ENCODE measurements at regions not wholly inside any gene's neighbourhood (a gene's known extent, or its start where the extent isn't known, plus 50 kb on each side); places are given as distances from the start of the nearest gene placed in this dataset.
"Not testable (repeated sequence)": the region's sequence is repeated elsewhere in the genome, so short reads cannot be mapped to it uniquely, and the experiment has no call there.

DNA sequence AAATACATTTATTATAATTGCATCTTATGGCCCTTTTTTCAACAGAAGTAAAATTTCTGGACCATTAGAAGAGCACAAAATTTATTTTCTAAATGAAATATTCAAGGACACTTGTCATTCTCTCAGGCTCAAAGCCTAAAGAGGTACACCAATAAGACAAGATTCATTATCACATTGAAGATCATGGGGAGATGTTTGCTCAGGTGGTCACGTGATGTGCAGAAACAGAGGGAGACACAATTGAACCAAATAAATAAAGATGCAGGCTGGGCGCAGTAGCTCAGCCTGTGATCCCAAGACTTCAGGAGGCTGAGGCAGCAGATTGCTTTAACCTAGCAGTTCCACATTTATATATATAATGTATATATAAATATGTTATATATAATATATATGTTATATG, 53.2 kb upstream of the TMEM254 start:
- DNase-seq (ENCODE audit: low spot score): no peak

DNA sequence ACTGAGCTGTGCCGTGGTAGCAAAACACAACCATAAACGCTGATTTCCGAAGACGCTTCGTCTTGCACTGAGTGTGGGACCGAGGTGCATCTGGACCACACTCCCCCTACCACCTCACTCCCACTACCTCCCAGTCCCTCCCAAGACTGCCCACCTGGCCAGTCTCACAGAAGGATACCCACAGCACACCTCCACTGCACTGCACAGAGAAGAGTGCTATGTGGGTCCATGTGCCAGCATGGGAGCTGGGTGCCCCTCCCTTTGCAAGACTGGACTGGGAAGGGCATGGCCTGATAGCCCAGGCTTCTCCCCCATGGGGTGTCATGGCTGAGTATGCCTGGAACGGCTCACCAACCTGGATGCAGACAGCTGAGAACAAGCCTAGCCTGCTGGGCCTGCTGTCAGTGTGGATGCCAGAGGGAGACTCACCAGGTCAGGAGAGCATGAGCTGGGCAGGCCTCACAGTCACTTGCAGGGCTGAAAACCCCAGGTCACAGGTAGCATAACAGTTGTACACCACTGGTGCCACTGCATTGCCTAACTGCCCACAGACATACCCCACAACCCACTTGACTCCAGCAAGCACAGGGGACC, 56.0 kb upstream of the TMEM254 start:
- DNase-seq (ENCODE audit: low spot score): not testable (repeated sequence)

DNA sequence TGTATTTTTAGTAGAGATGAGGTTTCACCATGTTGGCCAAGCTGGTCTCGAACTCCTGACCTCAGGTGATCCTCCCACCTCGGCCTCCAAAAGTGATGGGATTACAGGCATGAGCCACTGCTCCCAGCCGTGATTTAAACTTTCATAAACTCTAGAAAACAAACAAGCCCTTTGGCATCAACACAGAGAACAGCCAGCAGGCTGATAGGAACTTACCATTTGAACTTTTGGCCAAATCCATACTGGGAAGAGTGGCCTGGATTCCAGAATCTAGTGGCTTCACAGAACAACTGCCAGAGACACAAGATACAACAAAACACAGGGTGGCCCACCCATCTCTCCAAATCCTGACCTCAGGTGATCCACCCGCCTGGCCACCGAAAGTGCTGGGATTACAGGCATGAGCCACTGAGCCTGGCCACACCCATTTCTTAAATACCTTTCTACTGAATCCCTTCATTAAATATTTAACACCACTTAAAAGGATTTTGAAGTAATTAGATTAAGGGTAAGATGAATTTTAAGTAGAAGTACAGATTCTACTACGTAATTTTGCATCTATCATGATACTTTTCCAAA, 60.0 kb upstream of the TMEM254 start:
- not testable (repeated sequence) for DNase-seq (ENCODE audit: low spot score)

DNA sequence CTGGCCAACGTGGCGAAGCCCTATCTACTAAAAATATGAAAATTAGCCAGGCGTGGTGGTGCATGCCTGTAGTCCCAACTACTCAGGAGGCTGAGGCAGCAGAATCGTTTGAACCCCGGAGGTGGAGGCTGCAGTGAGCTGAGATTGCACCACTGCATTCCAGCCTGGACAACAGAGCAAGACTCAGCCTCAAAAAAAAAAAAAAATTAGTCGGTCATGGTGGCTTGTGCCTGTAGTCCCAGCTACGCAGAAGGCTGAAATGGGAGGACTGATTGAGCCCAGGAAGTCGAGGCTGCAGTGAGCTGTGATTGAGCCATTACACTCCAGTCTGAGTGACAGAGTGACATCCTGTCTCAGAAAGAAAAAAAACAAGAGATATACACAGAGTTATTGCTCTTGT, 61.3 kb upstream of the TMEM254 start:
- DNase-seq (ENCODE audit: low spot score): not testable (repeated sequence)

DNA sequence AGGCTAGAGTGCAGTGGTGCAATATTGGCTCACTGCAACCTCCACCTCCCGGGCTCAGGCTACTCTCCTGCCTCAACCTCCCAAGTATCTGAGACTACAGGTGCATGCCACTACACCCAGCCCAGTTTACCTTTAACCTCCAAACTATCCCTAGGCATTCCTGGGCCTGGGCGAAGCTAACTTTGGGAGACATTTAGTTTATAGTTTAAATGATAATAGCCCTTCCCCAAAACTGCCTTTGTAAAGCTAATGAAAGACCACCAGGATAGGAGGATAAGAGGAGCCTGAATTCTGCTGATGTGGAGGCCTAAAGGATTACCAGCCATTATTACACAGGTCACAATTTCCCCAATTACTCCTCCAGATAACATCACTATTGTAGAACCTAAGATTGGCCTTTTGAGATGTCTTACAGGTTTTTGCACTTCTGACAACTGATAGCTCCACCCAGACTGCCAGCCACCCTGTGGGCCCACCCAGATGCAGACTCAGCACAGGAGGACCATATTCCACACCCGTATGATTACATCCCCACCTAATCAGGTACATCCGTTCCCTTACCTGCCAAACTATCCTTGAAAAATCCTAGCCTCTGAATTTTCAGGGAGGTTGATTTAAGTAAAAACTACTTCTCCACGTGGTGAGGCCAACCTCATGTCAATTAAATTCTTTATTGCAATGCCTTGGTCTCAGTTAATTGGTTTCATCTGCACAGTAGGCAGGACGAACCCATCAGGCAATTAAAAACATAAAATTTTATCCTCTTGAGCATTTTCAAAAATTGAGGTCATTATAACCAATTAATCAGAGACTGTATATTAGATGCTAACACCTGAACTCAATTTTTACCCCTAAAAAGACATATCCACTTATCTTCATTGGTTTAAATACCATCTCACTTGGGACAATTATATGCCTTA, 62.3 kb upstream of the TMEM254 start:
- DNase-seq (ENCODE audit: low spot score): no peak

DNA sequence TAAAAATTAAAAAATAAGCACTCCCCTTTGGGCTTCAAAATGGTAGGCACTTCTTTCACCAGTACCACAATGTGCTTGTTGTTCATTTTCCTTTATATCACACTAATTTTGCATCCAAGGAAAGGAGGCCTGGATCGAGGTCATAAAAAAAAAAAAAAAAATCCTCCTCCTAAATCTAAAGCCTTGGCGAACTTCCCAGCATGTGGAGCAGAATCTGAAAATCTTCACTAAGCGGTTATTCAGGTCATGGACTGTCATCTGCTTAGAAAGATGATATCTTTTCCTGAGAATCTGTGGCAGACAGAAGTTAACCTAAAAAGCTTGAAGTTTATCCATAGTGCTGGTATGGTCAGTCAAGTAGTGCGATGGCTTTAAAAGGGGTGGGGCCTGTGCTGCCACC, 64.2 kb upstream of the SFTPD start:
- DNase-seq (ENCODE audit: low spot score): peak; percentile 92

DNA sequence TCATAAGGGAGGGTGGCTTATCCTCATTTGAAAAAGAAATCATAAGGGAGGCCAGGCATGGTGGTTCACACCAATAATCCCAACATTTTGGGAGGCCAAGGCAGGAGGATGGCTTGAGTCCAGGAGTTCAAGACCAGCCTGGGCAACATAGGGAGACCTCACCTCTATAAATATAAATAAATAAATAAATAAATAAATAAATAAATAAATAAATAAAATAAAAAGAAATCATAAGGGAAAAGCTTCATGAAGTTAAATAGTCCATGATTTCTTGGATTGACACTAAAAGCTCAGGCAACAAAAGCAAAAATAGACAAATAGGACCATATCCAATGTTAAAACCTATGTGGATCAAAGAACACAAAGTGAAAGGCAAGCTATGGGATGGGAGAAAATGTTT, 62.2 kb upstream of the SFTPD start:
- DNase-seq (ENCODE audit: low spot score): not testable (repeated sequence)

DNA sequence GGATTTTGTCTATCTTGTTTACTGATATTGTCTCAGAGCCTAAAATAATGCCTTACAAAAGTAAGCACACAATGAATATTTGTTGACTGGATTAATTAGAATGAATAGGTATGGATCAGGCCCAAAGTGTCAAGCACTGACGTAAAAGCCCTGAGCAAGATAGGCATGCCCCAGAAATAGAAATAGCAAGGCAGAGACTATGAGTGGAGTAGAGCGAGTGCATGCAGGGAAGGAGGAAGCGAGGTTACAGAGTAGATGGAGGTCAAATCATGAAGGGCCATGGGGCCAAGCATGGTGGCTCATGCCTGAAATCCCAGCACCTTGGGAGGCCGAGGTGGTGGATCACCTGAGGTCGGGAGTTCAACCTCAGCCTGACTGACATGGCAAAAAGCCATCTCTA, 51.6 kb upstream of the SFTPD start:
- DNase-seq (ENCODE audit: low spot score): no peak

Data from umbilical cord (tissue), 1 donor.